ENCODE measurements at regions not wholly inside any gene's neighbourhood (a gene's known extent, or its start where the extent isn't known, plus 50 kb on each side); places are given as distances from the start of the nearest gene placed in this dataset.
"Not testable (repeated sequence)": the region's sequence is repeated elsewhere in the genome, so short reads cannot be mapped to it uniquely, and the experiment has no call there.

DNA sequence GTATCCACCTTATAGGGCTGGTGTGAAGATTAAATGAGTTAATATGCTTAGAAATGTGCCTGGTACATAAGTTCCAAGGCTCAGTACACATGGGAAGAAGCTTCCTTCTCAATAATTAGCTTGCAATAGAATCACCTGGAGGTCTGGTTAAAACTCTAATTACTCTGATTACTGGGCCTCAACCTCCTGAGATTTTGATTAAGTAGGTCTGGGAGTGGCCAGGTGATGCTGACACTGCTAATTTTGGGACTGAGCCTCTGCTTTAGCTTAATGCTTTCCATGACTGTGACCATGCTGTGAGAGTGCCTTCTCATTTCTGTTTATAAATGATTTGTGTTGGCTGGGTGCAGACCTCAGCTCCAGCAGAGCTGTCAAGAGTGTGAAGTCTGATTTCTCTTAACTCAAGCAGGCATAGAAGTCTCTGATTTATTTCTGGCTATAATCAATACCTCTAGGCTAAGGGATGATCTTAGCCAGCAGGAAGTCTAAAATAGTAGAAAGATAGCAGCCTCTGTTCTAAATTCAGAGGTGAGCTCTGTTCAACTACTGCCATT lies 85.3 kb upstream of the ZNF608 start:
- DNase-seq (ENCODE audit: extremely low spot score), result no peak
- ChIA-PET POLR2A (no interaction called here), CTCF (interaction anchor here (1.0 kb wide), 1 partner anchor 295 kb away, joined by 3 read pairs; no protein-coding TSS in a partner anchor)
- TF ChIP-seq, protein P1, sequence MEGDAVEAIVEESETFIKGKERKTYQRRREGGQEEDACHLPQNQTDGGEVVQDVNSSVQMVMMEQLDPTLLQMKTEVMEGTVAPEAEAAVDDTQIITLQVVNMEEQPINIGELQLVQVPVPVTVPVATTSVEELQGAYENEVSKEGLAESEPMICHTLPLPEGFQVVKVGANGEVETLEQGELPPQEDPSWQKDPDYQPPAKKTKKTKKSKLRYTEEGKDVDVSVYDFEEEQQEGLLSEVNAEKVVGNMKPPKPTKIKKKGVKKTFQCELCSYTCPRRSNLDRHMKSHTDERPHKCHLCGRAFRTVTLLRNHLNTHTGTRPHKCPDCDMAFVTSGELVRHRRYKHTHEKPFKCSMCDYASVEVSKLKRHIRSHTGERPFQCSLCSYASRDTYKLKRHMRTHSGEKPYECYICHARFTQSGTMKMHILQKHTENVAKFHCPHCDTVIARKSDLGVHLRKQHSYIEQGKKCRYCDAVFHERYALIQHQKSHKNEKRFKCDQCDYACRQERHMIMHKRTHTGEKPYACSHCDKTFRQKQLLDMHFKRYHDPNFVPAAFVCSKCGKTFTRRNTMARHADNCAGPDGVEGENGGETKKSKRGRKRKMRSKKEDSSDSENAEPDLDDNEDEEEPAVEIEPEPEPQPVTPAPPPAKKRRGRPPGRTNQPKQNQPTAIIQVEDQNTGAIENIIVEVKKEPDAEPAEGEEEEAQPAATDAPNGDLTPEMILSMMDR (IDR thresholded peaks at IDR 0.05; ENCODE audit: control extremely low read depth, extremely low read depth, low read depth, missing control alignments), result no peak

DNA sequence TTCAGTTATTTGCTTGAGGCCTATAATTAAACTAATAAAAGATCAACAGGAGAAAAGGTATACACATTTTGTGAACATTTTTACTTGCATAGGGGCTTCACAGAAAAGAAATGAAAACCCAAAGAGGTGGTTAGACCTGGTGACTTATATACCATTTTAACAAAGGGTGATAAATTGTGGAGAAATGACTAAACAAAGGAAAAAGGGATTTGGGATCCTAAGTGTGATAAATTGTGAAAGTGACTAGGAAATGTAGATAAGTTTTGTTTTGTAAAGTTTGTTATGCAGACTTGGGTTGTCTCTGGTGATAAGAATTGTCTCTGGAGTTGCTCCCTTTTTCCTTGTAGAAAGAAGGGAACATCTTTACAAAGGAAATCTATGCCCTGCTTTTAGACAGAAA lies 86.1 kb upstream of the ZNF608 start:
- POLR2A ChIA-PET, result no interaction called here
- DNase-seq (ENCODE audit: extremely low spot score), result no peak
- TF ChIP-seq, protein P1 (IDR thresholded peaks at IDR 0.05; ENCODE audit: control extremely low read depth, extremely low read depth, low read depth, missing control alignments), result no peak
- CTCF ChIA-PET, result no interaction called here

GRCh38 chr5:124836314-124836713 lies 89.9 kb upstream of the ZNF608 start:
- CTCF ChIA-PET; POLR2A ChIA-PET; DNase-seq (ENCODE audit: extremely low spot score): not testable (repeated sequence)

GRCh38 chr5:124839371-124839998 lies 93.0 kb upstream of the ZNF608 start:
- TF ChIP-seq, protein P1 (IDR thresholded peaks at IDR 0.05; ENCODE audit: control extremely low read depth, extremely low read depth, low read depth, missing control alignments), result no peak
- no peak for DNase-seq (ENCODE audit: extremely low spot score)
- CTCF ChIA-PET, result interaction anchor here (0.6 to 1.3 kb wide), 4 partner anchors 9 to 89 kb away, joined by 3 to 5 read pairs (median 3); no protein-coding TSS in a partner anchor
- POLR2A ChIA-PET, result no interaction called here

DNA sequence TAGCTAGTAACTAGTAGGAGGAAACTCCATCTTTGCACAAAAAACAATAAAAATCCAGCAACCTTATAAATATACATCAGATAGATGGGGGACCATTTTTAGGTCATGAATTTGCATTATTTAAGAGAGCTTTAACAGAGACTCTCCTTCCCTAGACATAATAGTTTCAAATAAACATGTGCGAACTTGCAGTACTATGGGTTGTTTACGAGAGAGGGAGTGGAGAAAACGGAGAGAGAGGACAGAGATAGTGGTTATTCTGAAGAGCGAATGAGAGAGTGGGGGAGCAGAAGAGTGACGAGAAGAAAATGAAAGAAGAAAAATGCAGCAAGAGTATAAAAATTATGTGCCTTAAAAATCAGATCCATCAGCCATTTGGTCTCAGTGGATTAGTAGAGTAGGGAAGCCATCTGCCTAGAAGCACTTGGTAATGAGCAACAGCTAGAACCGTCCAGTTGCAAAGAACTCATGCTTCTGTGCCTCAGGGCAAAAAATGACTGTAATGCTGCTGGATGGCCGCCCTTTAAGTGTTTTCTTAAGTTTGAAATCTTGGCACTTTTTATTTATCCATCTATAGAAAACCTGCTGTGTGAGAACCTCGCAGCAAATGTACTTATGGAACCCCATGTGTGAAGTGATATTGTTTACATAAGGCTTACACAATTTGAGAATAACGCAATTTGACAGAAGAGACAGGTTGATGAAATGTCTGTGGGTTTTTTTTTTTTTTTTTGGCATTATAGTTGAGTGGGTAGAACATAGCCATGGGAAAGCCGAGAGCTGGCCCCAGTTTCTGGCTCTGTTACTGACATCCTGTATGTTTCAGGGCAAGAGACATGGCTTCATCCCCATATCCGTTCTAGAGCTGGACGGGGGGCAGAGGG lies 95.6 kb upstream of the ZNF608 start:
- CTCF ChIA-PET, result interaction anchor here (1.3 to 1.4 kb wide), 2 partner anchors 15 to 66 kb away, joined by 3 to 4 read pairs; no protein-coding TSS in a partner anchor
- TF ChIP-seq, protein P1 (IDR thresholded peaks at IDR 0.05; ENCODE audit: control extremely low read depth, extremely low read depth, low read depth, missing control alignments), result no peak
- DNase-seq (ENCODE audit: extremely low spot score), result no peak
- POLR2A ChIA-PET, result no interaction called here

GRCh38 chr5:124842725-124843595 lies 96.5 kb upstream of the ZNF608 start:
- CTCF ChIA-PET, result interaction anchor here (1.4 kb wide), 1 partner anchor 16 kb away, joined by 4 read pairs; no protein-coding TSS in a partner anchor
- TF ChIP-seq, protein P1 (IDR thresholded peaks at IDR 0.05; ENCODE audit: control extremely low read depth, extremely low read depth, low read depth, missing control alignments), result no peak
- POLR2A ChIA-PET, result no interaction called here
- DNase-seq (ENCODE audit: extremely low spot score), result no peak

All from GM10248 (cell line).